Astrocyte (in vitro differentiated cells and primary cell): ENCODE measurements at regions not wholly inside any gene's neighbourhood (a gene's known extent, or its start where the extent isn't known, plus 50 kb on each side); places are given as distances from the start of the nearest gene placed in this dataset.
A peak's percentile ranks its signal among the peaks of the same experiment; 100 is the strongest.
"Not testable (repeated sequence)": the region's sequence is repeated elsewhere in the genome, so short reads cannot be mapped to it uniquely, and the experiment has no call there.

Source experiments
- DNase-seq: peaks from one replicate; pipeline ENCODE4 v3.0.0-alpha.2; 2010; ENCODE audit warnings: low read depth
- FAIRE-seq: peaks from 2 replicates; lab custom pipeline; 2011; peaks lifted over from hg19 to GRCh38; lab: Jason Lieb, UNC
- H2AFZ ChIP-seq: 2 replicates; pipeline ENCODE4 v1.6.0; 2012; ENCODE audit warnings: low read depth, low read length, inconsistent platforms
- H3K27ac ChIP-seq: 2 replicates; pipeline ENCODE4 v1.5.1; 2011; ENCODE audit warnings: low read depth, low read length, inconsistent platforms
- H3K27me3 ChIP-seq: 2 replicates; pipeline ENCODE4 v1.6.0; 2011; ENCODE audit warnings: low read length, inconsistent platforms; ENCODE audit not compliant: insufficient read depth
- H3K36me3 ChIP-seq: 2 replicates; pipeline ENCODE4 v1.5.1; 2011; ENCODE audit warnings: low read length, inconsistent platforms; ENCODE audit not compliant: insufficient read depth
- H3K4me1 ChIP-seq: 2 replicates; pipeline ENCODE4 v1.5.1; 2011; ENCODE audit warnings: low read length, inconsistent platforms; ENCODE audit not compliant: insufficient read depth
- H3K4me2 ChIP-seq: 2 replicates; pipeline ENCODE4 v1.6.0; 2012; ENCODE audit warnings: low read length, inconsistent platforms
- H3K4me3 ChIP-seq: 2 replicates; pipeline ENCODE4 v1.5.1; 2011; ENCODE audit warnings: low read depth, mild to moderate bottlenecking, low read length, inconsistent platforms; ENCODE audit not compliant: insufficient read depth
- H3K79me2 ChIP-seq: 2 replicates; pipeline ENCODE4 v1.6.0; 2012; ENCODE audit warnings: mild to moderate bottlenecking, low read length, inconsistent platforms; ENCODE audit not compliant: insufficient read depth
- H3K9ac ChIP-seq: 2 replicates; pipeline ENCODE4 v1.6.0; 2012; ENCODE audit warnings: mild to moderate bottlenecking, low read length, inconsistent platforms
- H3K9me3 ChIP-seq: 2 replicates; pipeline ENCODE4 v1.5.1; 2012; ENCODE audit warnings: low read depth, mild to moderate bottlenecking, low read length, inconsistent platforms; ENCODE audit not compliant: insufficient read depth
- H4K20me1 ChIP-seq: 2 replicates; pipeline ENCODE4 v1.6.0; 2012; ENCODE audit warnings: low read length, inconsistent platforms; ENCODE audit not compliant: insufficient read depth
- H3K27ac Mint-ChIP-seq: one replicate; pipeline ENCODE4 v1.8.0; 2021; ENCODE audit warnings: mild to moderate bottlenecking, mixed read lengths; ENCODE audit not compliant: unreplicated experiment
- H3K27me3 Mint-ChIP-seq: one replicate; pipeline ENCODE4 v1.8.0; 2021; ENCODE audit warnings: low read depth, mixed read lengths; ENCODE audit not compliant: unreplicated experiment
- H3K36me3 Mint-ChIP-seq: one replicate; pipeline ENCODE4 v1.8.0; 2021; ENCODE audit warnings: low read depth, mixed read lengths; ENCODE audit not compliant: unreplicated experiment
- H3K4me1 Mint-ChIP-seq: one replicate; pipeline ENCODE4 v1.8.0; 2021; ENCODE audit warnings: low read depth, mixed read lengths; ENCODE audit not compliant: unreplicated experiment
- H3K4me3 Mint-ChIP-seq: one replicate; pipeline ENCODE4 v1.8.0; 2021; ENCODE audit warnings: mild to moderate bottlenecking, moderate library complexity, mixed read lengths; ENCODE audit not compliant: unreplicated experiment
- H3K9me3 Mint-ChIP-seq: one replicate; pipeline ENCODE4 v1.8.0; 2021; ENCODE audit warnings: mild to moderate bottlenecking, mixed read lengths; ENCODE audit not compliant: unreplicated experiment
- CTCF ChIP-seq: IDR thresholded peaks from 2 replicates; pipeline ENCODE4 v1.5.1; 2011; ENCODE audit warnings: low read depth, mild to moderate bottlenecking, inconsistent platforms, low read length, moderate library complexity; ENCODE audit not compliant: insufficient read depth
- EZH2 ChIP-seq: IDR thresholded peaks from 2 replicates; pipeline ENCODE4 v1.6.1; 2012; ENCODE audit warnings: mild to moderate bottlenecking, low read length, inconsistent platforms; ENCODE audit not compliant: insufficient read depth

GRCh38 chr14:34081101-34081575 lies 130.3 kb upstream of the EGLN3 start:
- Histone ChIP-seq H3K27me3 (no peaks in the 10 kb centered on the region), H3K79me2 (no peaks in the 10 kb centered on the region), H4K20me1 (no peaks in the 10 kb centered on the region), H3K9me3 (no peaks in the 10 kb centered on the region), H3K4me1 (peaks cover 22% of the 10 kb centered on the region), H3K4me2 (peak overlapping the region; percentile 75), H3K36me3 (no peaks in the 10 kb centered on the region), H3K27ac (peak overlapping the region; percentile 63), H3K9ac (peak overlapping the region; percentile 52), H3K4me3 (no peak overlapping the region), H2AFZ (peak overlapping the region; percentile 2)
- Mint-ChIP-seq H3K4me1 (peaks cover 23% of the 10 kb centered on the region), H3K27ac (no peak overlapping the region), H3K36me3 (no peaks in the 10 kb centered on the region), H3K27me3 (no peaks in the 10 kb centered on the region), H3K9me3 (no peaks in the 10 kb centered on the region), H3K4me3 (no peak overlapping the region)
- no peak for FAIRE-seq
- peak; percentile 85 for DNase-seq
- TF ChIP-seq CTCF (no peak), EZH2 (no peak)

GRCh38 chr14:34079643-34080042 lies 128.8 kb upstream of the EGLN3 start:
- not testable (repeated sequence) for H3K27ac Mint-ChIP-seq, H3K27me3 Mint-ChIP-seq, H3K9me3 ChIP-seq, H3K4me3 ChIP-seq, H3K36me3 Mint-ChIP-seq, FAIRE-seq, H4K20me1 ChIP-seq, H3K4me3 Mint-ChIP-seq, H3K27me3 ChIP-seq, H3K36me3 ChIP-seq, H3K9ac ChIP-seq, H3K4me2 ChIP-seq, H3K27ac ChIP-seq, DNase-seq, H2AFZ ChIP-seq, H3K79me2 ChIP-seq, H3K9me3 Mint-ChIP-seq
- peaks cover 23% of the 10 kb centered on the region for H3K4me1 Mint-ChIP-seq
- peaks cover 22% of the 10 kb centered on the region for H3K4me1 ChIP-seq

GRCh38 chr14:34078117-34078743 lies 127.4 kb upstream of the EGLN3 start:
- no peaks in the 10 kb centered on the region for H3K9me3 Mint-ChIP-seq
- peaks cover 22% of the 10 kb centered on the region for H3K4me1 ChIP-seq
- peaks cover 23% of the 10 kb centered on the region for H3K4me1 Mint-ChIP-seq
- no peak overlapping the region for H3K4me3 ChIP-seq
- H2AFZ ChIP-seq, result peak overlapping the region; percentile 48
- TF ChIP-seq EZH2, result no peak
- TF ChIP-seq CTCF, result no peak
- no peak overlapping the region for H3K27ac ChIP-seq
- no peaks in the 10 kb centered on the region for H3K36me3 ChIP-seq
- H3K27me3 Mint-ChIP-seq, result no peaks in the 10 kb centered on the region
- peak overlapping the region; percentile 7 for H3K27ac Mint-ChIP-seq
- no peaks in the 10 kb centered on the region for H3K9me3 ChIP-seq
- DNase-seq (peak; percentile 60), FAIRE-seq (no peak)
- no peak overlapping the region for H3K9ac ChIP-seq
- no peaks in the 10 kb centered on the region for H3K27me3 ChIP-seq
- no peaks in the 10 kb centered on the region for H3K36me3 Mint-ChIP-seq
- H3K4me3 Mint-ChIP-seq, result no peak overlapping the region
- peak overlapping the region; percentile 39 for H3K4me2 ChIP-seq
- H4K20me1 ChIP-seq, result no peaks in the 10 kb centered on the region
- no peaks in the 10 kb centered on the region for H3K79me2 ChIP-seq
